Spleen (tissue), 11 donors: ENCODE measurements at regions not wholly inside any gene's neighbourhood (a gene's known extent, or its start where the extent isn't known, plus 50 kb on each side); places are given as distances from the start of the nearest gene placed in this dataset.

Source experiments
- DNase-seq: peaks from one replicate; pipeline ENCODE4 v3.0.0-alpha.2; 2020
- H3K27ac ChIP-seq, 8 donors: fragments of 200-600 bp; sonication (generic) in 7 of 8; 1 replicate in 4 of 8; 2 replicates in 4 of 8; pipeline versions ENCODE4 v1.5.0 to v1.8.0; 2016 to 2021; ENCODE audit warnings: inconsistent platforms in 4 of 8, mild to moderate bottlenecking in 4 of 8, moderate library complexity in 1 of 8
- H3K27me3 ChIP-seq, 7 donors: fragments of 200-600 bp; sonication (generic) in 6 of 7; replicated peaks in 1 of 7; 1 replicate in 4 of 7; 2 replicates in 3 of 7; pipeline versions ENCODE4 v1.5.0 to v1.8.0; 2016 to 2021; ENCODE audit warnings: inconsistent platforms in 3 of 7, mild to moderate bottlenecking in 1 of 7
- H3K36me3 ChIP-seq, 6 donors: fragments of 200-600 bp; sonication (generic) in 5 of 6; 1 replicate in 4 of 6; 2 replicates in 2 of 6; pipeline versions ENCODE4 v1.5.0 to v1.8.0; 2016 to 2021; ENCODE audit warnings: inconsistent platforms in 2 of 6
- H3K4me1 ChIP-seq, 6 donors: fragments of 200-600 bp; sonication (generic) in 5 of 6; 1 replicate in 3 of 6; 2 replicates in 3 of 6; pipeline versions ENCODE4 v1.5.0 to v1.8.0; 2016 to 2021; ENCODE audit warnings: inconsistent platforms in 3 of 6
- H3K4me3 ChIP-seq, 8 donors: fragments of 200-600 bp; sonication (generic) in 7 of 8; 1 replicate in 4 of 8; 2 replicates in 4 of 8; pipeline versions ENCODE4 v1.5.0 to v1.8.0; 2016 to 2021; ENCODE audit warnings: inconsistent platforms in 4 of 8, mild to moderate bottlenecking in 4 of 8, moderate library complexity in 2 of 8
- H3K9me3 ChIP-seq, 8 donors: fragments of 200-600 bp; sonication (generic) in 7 of 8; 1 replicate in 4 of 8; 2 replicates in 4 of 8; pipeline versions ENCODE4 v1.5.0 to v1.8.0; 2016 to 2021; ENCODE audit warnings: inconsistent platforms in 4 of 8
- CTCF ChIP-seq, 11 experiments: fragments of 200-600 bp in 7 of 11; fragments of 450-650 bp in 4 of 11; sonication (generic) in 4 of 11; IDR thresholded peaks in 8 of 11; conservative IDR thresholded peaks in 3 of 11; 1 replicate in 7 of 11; 2 replicates in 4 of 11; pipeline versions ENCODE4 v1.4.0 to v1.8.0; 2016 to 2021; ENCODE audit warnings: antibody characterized with exemption in 11 of 11, inconsistent platforms in 4 of 11, mild to moderate bottlenecking in 1 of 11
- POLR2A ChIP-seq, 3 donors: fragments of 450-650 bp; IDR thresholded peaks; one replicate each; pipeline ENCODE4 v1.5.1; 2017; ENCODE audit warnings: antibody characterized with exemption in 3 of 3, mild to moderate bottlenecking in 1 of 3
- POLR2AphosphoS5 ChIP-seq, 3 donors: sonication (generic); formaldehyde crosslinking; IDR thresholded peaks; one replicate each; pipeline ENCODE4 v1.5.1; 2017; ENCODE audit warnings: antibody characterized with exemption in 3 of 3
- WGBS, 5 donors: extraction: QIAGEN DNeasy Blood & Tissue Kit in 3 of 5; methylation state at CpG; one replicate each; pipeline versions ENCODE4 v1.1.5 to v1.1.7; 2013 to 2018; 5-methylcytosine and 5-hydroxymethylcytosine counted together
- intact Hi-C: fragments of 100-400 bp; cut with DNase I; formaldehyde crosslinking; loops from one replicate; pipeline ENCODE4 v1.15.0; 2023; ENCODE audit warnings: low total_unique reads
- donor health status: healthy with polysubstance abuse.
- donor health status: DM: no; HTN: no; CAD: no; lungs with moderate emphysema.
- donor health status: DM: no; HTN: no; CAD: no.
- donor health status: Bipolar disorder and iron deficiency.
- donor health status: healthy.
- donor health status: DM: no; HTN: no; CAD: no.
- donor health status: DM: yes; HTN: yes; CAD: no.

- intact Hi-C loops = no loop called here
- Histone ChIP-seq H3K9me3 (no peaks in the 10 kb centered on the region), H3K4me3 (no peak overlapping the region), H3K36me3 (no peaks in the 10 kb centered on the region), H3K27ac (no peak overlapping the region), H3K27me3 (no peaks in the 10 kb centered on the region), H3K4me1 (no peaks in the 10 kb centered on the region)
- no peak for DNase-seq
- WGBS, 5 donors = 57 to 67% (median 65%) methylated on average over 6 of the region's 6 CpGs
- TF ChIP-seq POLR2AphosphoS5 (IDR thresholded peaks at IDR 0.05) (no peak), POLR2A (IDR thresholded peaks at IDR 0.05) (no peak), CTCF (IDR thresholded peaks at IDR 0.05 in 8 of 11, conservative IDR thresholded peaks at IDR 0.05 in 3 of 11) (no peak)
Observed at GRCh38 chr10:36872702-36873393, 252.6 kb upstream of the ANKRD30A start.

GRCh38 chr10:36840788-36841187, 284.6 kb upstream of the ANKRD30A start:
- WGBS, 5 donors = 70 to 86% (median 81%) methylated on average over 4 of the region's 4 CpGs
- H3K4me3 ChIP-seq = no peak overlapping the region
- no peaks in the 10 kb centered on the region for H3K9me3 ChIP-seq
- H3K27ac ChIP-seq = no peak overlapping the region
- intact Hi-C loops = no loop called here
- DNase-seq = no peak
- no peaks in the 10 kb centered on the region for H3K36me3 ChIP-seq
- TF ChIP-seq CTCF (IDR thresholded peaks at IDR 0.05 in 8 of 11, conservative IDR thresholded peaks at IDR 0.05 in 3 of 11) (no peak), POLR2AphosphoS5 (IDR thresholded peaks at IDR 0.05) (no peak), POLR2A (IDR thresholded peaks at IDR 0.05) (no peak)
- no peaks in the 10 kb centered on the region for H3K4me1 ChIP-seq
- no peaks in the 10 kb centered on the region for H3K27me3 ChIP-seq

DNA sequence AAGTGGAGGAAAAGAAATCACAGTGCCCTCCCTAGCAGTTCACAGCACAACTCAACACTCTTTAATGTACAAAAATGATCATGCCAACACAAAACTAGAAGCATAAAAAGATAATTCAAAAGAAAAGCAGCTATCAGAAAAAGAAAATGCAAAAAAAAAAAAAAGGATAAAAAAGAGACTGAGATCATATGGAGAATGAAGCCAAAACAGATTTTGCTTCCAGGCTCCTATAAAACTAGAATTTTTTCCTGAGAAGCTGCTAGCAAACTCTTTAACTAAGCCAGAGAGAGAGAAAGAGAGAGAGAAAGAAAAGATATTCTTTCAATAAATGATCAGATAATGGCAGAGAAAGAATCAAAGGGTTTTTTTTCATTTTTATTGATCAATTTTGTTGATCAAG, 288.0 kb upstream of the ANKRD30A start:
- Histone ChIP-seq H3K4me3 (no peak overlapping the region), H3K27ac (no peak overlapping the region)
- TF ChIP-seq POLR2AphosphoS5 (IDR thresholded peaks at IDR 0.05) = no peak
- no peak for TF ChIP-seq CTCF (IDR thresholded peaks at IDR 0.05 in 8 of 11, conservative IDR thresholded peaks at IDR 0.05 in 3 of 11)
- no peak for TF ChIP-seq POLR2A (IDR thresholded peaks at IDR 0.05)

GRCh38 chr10:36819781-36820180, 305.6 kb upstream of the ANKRD30A start:
- Histone ChIP-seq H3K9me3 (peaks cover 0 to 21% (median 7%) of the 10 kb centered on the region in 8 donors), H3K36me3 (no peaks in the 10 kb centered on the region), H3K27me3 (no peaks in the 10 kb centered on the region), H3K27ac (no peak overlapping the region), H3K4me1 (no peaks in the 10 kb centered on the region), H3K4me3 (no peak overlapping the region)
- no peak for TF ChIP-seq CTCF (IDR thresholded peaks at IDR 0.05 in 8 of 11, conservative IDR thresholded peaks at IDR 0.05 in 3 of 11)
- no peak for TF ChIP-seq POLR2AphosphoS5 (IDR thresholded peaks at IDR 0.05)
- TF ChIP-seq POLR2A (IDR thresholded peaks at IDR 0.05) = no peak
- WGBS, 5 donors = 90 to 96% (median 94%) methylated on average over 6 to 20 of the region's 20 CpGs
- intact Hi-C loops = no loop called here
- DNase-seq = no peak

More for the DNA sequence above, 288.0 kb upstream of the ANKRD30A start:
- no peaks in the 10 kb centered on the region for H3K4me1 ChIP-seq
- DNase-seq = no peak
- intact Hi-C loops = no loop called here
- no peaks in the 10 kb centered on the region for H3K36me3 ChIP-seq
- no peaks in the 10 kb centered on the region for H3K27me3 ChIP-seq
- H3K9me3 ChIP-seq = no peaks in the 10 kb centered on the region
